WTC11 (cell line): ENCODE measurements at regions not wholly inside any gene's neighbourhood (a gene's known extent, or its start where the extent isn't known, plus 50 kb on each side); places are given as distances from the start of the nearest gene placed in this dataset.

ENCODE experiments used
- ATAC-seq: fragments of 200-7000 bp; cut with Tn5 transposase; 2 replicates; pipeline ENCODE4 v1.10.0; 2021; ENCODE audit warnings: mild to moderate bottlenecking, moderate library complexity
- CTCF ChIA-PET: fragments of 300-600 bp; sonication (Branson Sonifier 250); formaldehyde crosslinking; loops from one replicate; lab custom pipeline; 2021; ENCODE audit warnings: antibody characterized with exemption; lab: Charles Lee
- POLR2A ChIA-PET: fragments of 350-600 bp; sonication (Branson Sonifier 250); formaldehyde crosslinking; loops from one replicate; lab custom pipeline; 2021; ENCODE audit warnings: antibody characterized with exemption; lab: Charles Lee
- DNase-seq: peaks from one replicate; pipeline ENCODE4 v3.0.0; 2021; ENCODE audit warnings: low spot score
- H3K27ac Mint-ChIP-seq: 2 replicates; pipeline ENCODE4 v1.8.0; 2021; ENCODE audit warnings: mixed read lengths
- H3K27me3 Mint-ChIP-seq: 2 replicates; pipeline ENCODE4 v1.8.0; 2021; ENCODE audit warnings: low read depth, mild to moderate bottlenecking, moderate library complexity, mixed read lengths
- H3K36me3 Mint-ChIP-seq: 2 replicates; pipeline ENCODE4 v1.8.0; 2021; ENCODE audit warnings: mixed read lengths
- H3K4me1 Mint-ChIP-seq: 2 replicates; pipeline ENCODE4 v1.8.0; 2022; ENCODE audit warnings: mixed read lengths
- H3K4me3 Mint-ChIP-seq: 2 replicates; pipeline ENCODE4 v1.8.0; 2021; ENCODE audit warnings: mild to moderate bottlenecking, moderate library complexity, mixed read lengths
- H3K9me3 Mint-ChIP-seq: 2 replicates; pipeline ENCODE4 v1.8.0; 2021; ENCODE audit warnings: mixed read lengths
- ATF1 ChIP-seq: sonication (generic); formaldehyde crosslinking; IDR thresholded peaks from 2 replicates; pipeline ENCODE4 v1.8.1; 2023; ENCODE audit warnings: mild to moderate bottlenecking, moderate library complexity, missing genetic modification reagents
- CREM ChIP-seq: sonication (generic); formaldehyde crosslinking; IDR thresholded peaks from 2 replicates; pipeline ENCODE4 v1.8.1; 2022; ENCODE audit warnings: mild to moderate bottlenecking, missing genetic modification reagents, moderate library complexity
- E2F4 ChIP-seq: sonication (generic); formaldehyde crosslinking; IDR thresholded peaks from 2 replicates; pipeline ENCODE4 v1.8.1; 2022; ENCODE audit warnings: low read depth, mild to moderate bottlenecking, moderate library complexity, missing genetic modification reagents, borderline replicate concordance
- ESRRA ChIP-seq: sonication (generic); formaldehyde crosslinking; IDR thresholded peaks from 2 replicates; pipeline ENCODE4 v1.8.1; 2022; ENCODE audit warnings: mild to moderate bottlenecking, missing genetic modification reagents, borderline replicate concordance
- FOXK1 ChIP-seq: sonication (generic); formaldehyde crosslinking; IDR thresholded peaks from 2 replicates; pipeline ENCODE4 v1.8.0; 2022; ENCODE audit warnings: mild to moderate bottlenecking, moderate library complexity, missing genetic modification reagents
- GABPB1 ChIP-seq: sonication (generic); formaldehyde crosslinking; IDR thresholded peaks from 2 replicates; pipeline ENCODE4 v1.8.1; 2023; ENCODE audit warnings: mild to moderate bottlenecking, missing genetic modification reagents
- IRF2 ChIP-seq: sonication (generic); formaldehyde crosslinking; IDR thresholded peaks from 2 replicates; pipeline ENCODE4 v1.8.0; 2022; ENCODE audit warnings: low read depth, missing genetic modification reagents, borderline replicate concordance
- JUN ChIP-seq: sonication (generic); formaldehyde crosslinking; IDR thresholded peaks from 2 replicates; pipeline ENCODE4 v1.8.0; 2023; ENCODE audit warnings: mild to moderate bottlenecking, missing genetic modification reagents
- NFYB ChIP-seq: sonication (generic); formaldehyde crosslinking; conservative IDR thresholded peaks from 2 replicates; pipeline ENCODE4 v1.8.0; 2022; ENCODE audit warnings: low read depth, missing genetic modification reagents
- OVOL2 ChIP-seq: fragments of 250-450 bp; sonication (Bioruptor Pico); IDR thresholded peaks from 2 replicates; pipeline ENCODE4 v1.9.0; 2021; ENCODE audit warnings: mild to moderate bottlenecking, borderline replicate concordance
- RELA ChIP-seq: sonication (generic); formaldehyde crosslinking; IDR thresholded peaks from 2 replicates; pipeline ENCODE4 v1.8.1; 2022; ENCODE audit warnings: missing genetic modification reagents, mild to moderate bottlenecking, borderline replicate concordance
- SMAD3 ChIP-seq: sonication (generic); formaldehyde crosslinking; IDR thresholded peaks from 2 replicates; pipeline ENCODE4 v1.8.0; 2022; ENCODE audit warnings: missing genetic modification reagents, mild to moderate bottlenecking, borderline replicate concordance
- SP1 ChIP-seq: sonication (generic); formaldehyde crosslinking; conservative IDR thresholded peaks from 2 replicates; pipeline ENCODE4 v1.8.1; 2022; ENCODE audit warnings: missing genetic modification reagents
- TCF7 ChIP-seq: sonication (generic); formaldehyde crosslinking; IDR thresholded peaks from 2 replicates; pipeline ENCODE4 v1.8.0; 2022; ENCODE audit warnings: mild to moderate bottlenecking, low read depth, missing genetic modification reagents, moderate library complexity
- TP53 ChIP-seq: sonication (generic); formaldehyde crosslinking; IDR thresholded peaks from 2 replicates; pipeline ENCODE4 v1.8.1; 2023; ENCODE audit warnings: mild to moderate bottlenecking, missing genetic modification reagents
- ZBTB21 ChIP-seq: sonication (generic); formaldehyde crosslinking; IDR thresholded peaks from 2 replicates; pipeline ENCODE4 v1.8.1; 2023; ENCODE audit warnings: mild to moderate bottlenecking, missing genetic modification reagents, borderline replicate concordance
- ZNF138 ChIP-seq: sonication (generic); formaldehyde crosslinking; conservative IDR thresholded peaks from 2 replicates; pipeline ENCODE4 v1.8.1; 2022; ENCODE audit warnings: mild to moderate bottlenecking, moderate library complexity, missing genetic modification reagents
- ZNF317 ChIP-seq: sonication (generic); formaldehyde crosslinking; IDR thresholded peaks from 2 replicates; pipeline ENCODE4 v1.8.1; 2023; ENCODE audit warnings: low read depth, mild to moderate bottlenecking, moderate library complexity, missing genetic modification reagents, borderline replicate concordance
- ZNF416 ChIP-seq: fragments of 250-450 bp; sonication (Bioruptor Pico); IDR thresholded peaks from 2 replicates; pipeline ENCODE4 v1.9.0; 2021; ENCODE audit warnings: mild to moderate bottlenecking, inconsistent platforms
- TF ChIP-seq, protein P1 (sequence below): fragments of 200-600 bp; IDR thresholded peaks from 2 replicates; pipeline ENCODE4 v1.8.0; 2022; ENCODE audit warnings: antibody characterized with exemption
- TF ChIP-seq, protein P2 (sequence below): fragments of 250-450 bp; sonication (Bioruptor Pico); IDR thresholded peaks from 2 replicates; pipeline ENCODE4 v1.9.0; 2021; ENCODE audit warnings: mild to moderate bottlenecking
- TF ChIP-seq, protein P3 (sequence below): sonication (generic); formaldehyde crosslinking; IDR thresholded peaks from 2 replicates; pipeline ENCODE4 v1.8.1; 2023; ENCODE audit warnings: mild to moderate bottlenecking, missing genetic modification reagents, borderline replicate concordance

DNA sequence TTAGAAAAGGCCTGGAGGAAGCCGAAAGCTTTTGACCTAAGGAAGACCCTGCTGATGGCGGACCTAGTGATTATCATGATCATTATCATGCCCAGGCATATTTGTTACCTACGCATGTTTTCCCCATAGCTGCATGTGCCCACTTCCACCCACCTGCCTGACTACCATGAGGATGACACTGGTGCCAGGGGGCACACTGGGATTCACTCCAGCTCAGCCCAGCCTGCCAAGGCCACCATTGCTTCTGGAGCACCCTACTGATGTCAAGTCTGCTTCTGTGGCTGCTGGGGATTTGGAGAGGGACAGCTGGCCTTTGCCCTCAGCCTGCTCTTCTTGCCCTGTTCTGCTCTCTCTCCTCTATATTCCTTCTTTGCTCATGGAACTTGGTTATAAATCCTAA, 124.7 kb upstream of the NALF2 start:
- POLR2A ChIA-PET: no interaction called here
- Mint-ChIP-seq H3K27me3 (peaks cover 24% of the 10 kb centered on the region), H3K9me3 (peaks cover 11% of the 10 kb centered on the region), H3K36me3 (peaks cover 6% of the 10 kb centered on the region; the same call in 1 of the 2 replicates), H3K4me3 (no peak overlapping the region), H3K27ac (no peak overlapping the region), H3K4me1 (peaks cover 2% of the 10 kb centered on the region; the same call in 1 of the 2 replicates)
- no peak for DNase-seq
- no peak for ATAC-seq
- TF ChIP-seq, protein P1, sequence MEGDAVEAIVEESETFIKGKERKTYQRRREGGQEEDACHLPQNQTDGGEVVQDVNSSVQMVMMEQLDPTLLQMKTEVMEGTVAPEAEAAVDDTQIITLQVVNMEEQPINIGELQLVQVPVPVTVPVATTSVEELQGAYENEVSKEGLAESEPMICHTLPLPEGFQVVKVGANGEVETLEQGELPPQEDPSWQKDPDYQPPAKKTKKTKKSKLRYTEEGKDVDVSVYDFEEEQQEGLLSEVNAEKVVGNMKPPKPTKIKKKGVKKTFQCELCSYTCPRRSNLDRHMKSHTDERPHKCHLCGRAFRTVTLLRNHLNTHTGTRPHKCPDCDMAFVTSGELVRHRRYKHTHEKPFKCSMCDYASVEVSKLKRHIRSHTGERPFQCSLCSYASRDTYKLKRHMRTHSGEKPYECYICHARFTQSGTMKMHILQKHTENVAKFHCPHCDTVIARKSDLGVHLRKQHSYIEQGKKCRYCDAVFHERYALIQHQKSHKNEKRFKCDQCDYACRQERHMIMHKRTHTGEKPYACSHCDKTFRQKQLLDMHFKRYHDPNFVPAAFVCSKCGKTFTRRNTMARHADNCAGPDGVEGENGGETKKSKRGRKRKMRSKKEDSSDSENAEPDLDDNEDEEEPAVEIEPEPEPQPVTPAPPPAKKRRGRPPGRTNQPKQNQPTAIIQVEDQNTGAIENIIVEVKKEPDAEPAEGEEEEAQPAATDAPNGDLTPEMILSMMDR: no peak
- TF ChIP-seq, protein P2, sequence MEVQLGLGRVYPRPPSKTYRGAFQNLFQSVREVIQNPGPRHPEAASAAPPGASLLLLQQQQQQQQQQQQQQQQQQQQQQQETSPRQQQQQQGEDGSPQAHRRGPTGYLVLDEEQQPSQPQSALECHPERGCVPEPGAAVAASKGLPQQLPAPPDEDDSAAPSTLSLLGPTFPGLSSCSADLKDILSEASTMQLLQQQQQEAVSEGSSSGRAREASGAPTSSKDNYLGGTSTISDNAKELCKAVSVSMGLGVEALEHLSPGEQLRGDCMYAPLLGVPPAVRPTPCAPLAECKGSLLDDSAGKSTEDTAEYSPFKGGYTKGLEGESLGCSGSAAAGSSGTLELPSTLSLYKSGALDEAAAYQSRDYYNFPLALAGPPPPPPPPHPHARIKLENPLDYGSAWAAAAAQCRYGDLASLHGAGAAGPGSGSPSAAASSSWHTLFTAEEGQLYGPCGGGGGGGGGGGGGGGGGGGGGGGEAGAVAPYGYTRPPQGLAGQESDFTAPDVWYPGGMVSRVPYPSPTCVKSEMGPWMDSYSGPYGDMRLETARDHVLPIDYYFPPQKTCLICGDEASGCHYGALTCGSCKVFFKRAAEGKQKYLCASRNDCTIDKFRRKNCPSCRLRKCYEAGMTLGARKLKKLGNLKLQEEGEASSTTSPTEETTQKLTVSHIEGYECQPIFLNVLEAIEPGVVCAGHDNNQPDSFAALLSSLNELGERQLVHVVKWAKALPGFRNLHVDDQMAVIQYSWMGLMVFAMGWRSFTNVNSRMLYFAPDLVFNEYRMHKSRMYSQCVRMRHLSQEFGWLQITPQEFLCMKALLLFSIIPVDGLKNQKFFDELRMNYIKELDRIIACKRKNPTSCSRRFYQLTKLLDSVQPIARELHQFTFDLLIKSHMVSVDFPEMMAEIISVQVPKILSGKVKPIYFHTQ (CRISPR knock-in tag): no peak
- no peak for TF ChIP-seq ZBTB21 (CRISPR knock-in tag)
- no peak for TF ChIP-seq FOXK1 (CRISPR knock-in tag)
- no peak for TF ChIP-seq IRF2 (CRISPR knock-in tag)
- no peak for TF ChIP-seq CREM (CRISPR knock-in tag)
- TF ChIP-seq, protein P3, sequence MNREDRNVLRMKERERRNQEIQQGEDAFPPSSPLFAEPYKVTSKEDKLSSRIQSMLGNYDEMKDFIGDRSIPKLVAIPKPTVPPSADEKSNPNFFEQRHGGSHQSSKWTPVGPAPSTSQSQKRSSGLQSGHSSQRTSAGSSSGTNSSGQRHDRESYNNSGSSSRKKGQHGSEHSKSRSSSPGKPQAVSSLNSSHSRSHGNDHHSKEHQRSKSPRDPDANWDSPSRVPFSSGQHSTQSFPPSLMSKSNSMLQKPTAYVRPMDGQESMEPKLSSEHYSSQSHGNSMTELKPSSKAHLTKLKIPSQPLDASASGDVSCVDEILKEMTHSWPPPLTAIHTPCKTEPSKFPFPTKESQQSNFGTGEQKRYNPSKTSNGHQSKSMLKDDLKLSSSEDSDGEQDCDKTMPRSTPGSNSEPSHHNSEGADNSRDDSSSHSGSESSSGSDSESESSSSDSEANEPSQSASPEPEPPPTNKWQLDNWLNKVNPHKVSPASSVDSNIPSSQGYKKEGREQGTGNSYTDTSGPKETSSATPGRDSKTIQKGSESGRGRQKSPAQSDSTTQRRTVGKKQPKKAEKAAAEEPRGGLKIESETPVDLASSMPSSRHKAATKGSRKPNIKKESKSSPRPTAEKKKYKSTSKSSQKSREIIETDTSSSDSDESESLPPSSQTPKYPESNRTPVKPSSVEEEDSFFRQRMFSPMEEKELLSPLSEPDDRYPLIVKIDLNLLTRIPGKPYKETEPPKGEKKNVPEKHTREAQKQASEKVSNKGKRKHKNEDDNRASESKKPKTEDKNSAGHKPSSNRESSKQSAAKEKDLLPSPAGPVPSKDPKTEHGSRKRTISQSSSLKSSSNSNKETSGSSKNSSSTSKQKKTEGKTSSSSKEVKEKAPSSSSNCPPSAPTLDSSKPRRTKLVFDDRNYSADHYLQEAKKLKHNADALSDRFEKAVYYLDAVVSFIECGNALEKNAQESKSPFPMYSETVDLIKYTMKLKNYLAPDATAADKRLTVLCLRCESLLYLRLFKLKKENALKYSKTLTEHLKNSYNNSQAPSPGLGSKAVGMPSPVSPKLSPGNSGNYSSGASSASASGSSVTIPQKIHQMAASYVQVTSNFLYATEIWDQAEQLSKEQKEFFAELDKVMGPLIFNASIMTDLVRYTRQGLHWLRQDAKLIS: no peak
- no peak for TF ChIP-seq ESRRA (CRISPR knock-in tag)
- no peak for TF ChIP-seq SP1 (CRISPR knock-in tag)
- TF ChIP-seq ZNF416 (CRISPR knock-in tag): no peak
- no peak for TF ChIP-seq RELA
- TF ChIP-seq ZNF138 (CRISPR knock-in tag): no peak
- CTCF ChIA-PET: interaction anchor here (0.8 kb wide), 1 partner anchor 8 kb away, joined by 4 read pairs; no protein-coding TSS in a partner anchor

- no peak for DNase-seq
- ATAC-seq: no peak
- no peak overlapping the region for H3K4me3 Mint-ChIP-seq
- ChIA-PET CTCF (interaction anchor here (0.7 to 1.2 kb wide), 2 partner anchors 9 to 13 kb away, joined by 4 read pairs; no protein-coding TSS in a partner anchor), POLR2A (no interaction called here)
- TF ChIP-seq JUN (CRISPR knock-in tag): no peak
- no peak for TF ChIP-seq TP53 (CRISPR knock-in tag)
- TF ChIP-seq E2F4: no peak
- no peak for TF ChIP-seq GABPB1
- no peak for TF ChIP-seq TCF7 (CRISPR knock-in tag)
- TF ChIP-seq SMAD3 (CRISPR knock-in tag): no peak
- no peak for TF ChIP-seq OVOL2 (CRISPR knock-in tag)
- TF ChIP-seq ZNF317 (CRISPR knock-in tag): no peak
- no peak for TF ChIP-seq NFYB
- TF ChIP-seq ATF1: no peak
- peaks cover 6% of the 10 kb centered on the region; the same call in 1 of the 2 replicates for H3K36me3 Mint-ChIP-seq
- H3K27ac Mint-ChIP-seq: no peak overlapping the region
- no peaks in the 10 kb centered on the region for H3K4me1 Mint-ChIP-seq
- H3K9me3 Mint-ChIP-seq: peaks cover 11% of the 10 kb centered on the region
- H3K27me3 Mint-ChIP-seq: peaks cover 24% of the 10 kb centered on the region
These were observed 129.6 kb upstream of the NALF2 start for GRCh38 chrX:69374569-69374968.
